Motor neuron (in vitro differentiated cells): ENCODE measurements at regions not wholly inside any gene's neighbourhood (a gene's known extent, or its start where the extent isn't known, plus 50 kb on each side); places are given as distances from the start of the nearest gene placed in this dataset.

ENCODE experiments used
- ATAC-seq, 8 experiments: fragments of 200-7000 bp; cut with Tn5 transposase; replicated peaks in 6 of 8; 2 replicates each; pipeline ENCODE4 v1.8.0; 2021; ENCODE audit warnings: mild to moderate bottlenecking in 8 of 8, moderate library complexity in 8 of 8
- H3K27ac ChIP-seq, 2 donors: fragments of 250-450 bp; sonication (Bioruptor Pico); 2 replicates each; pipeline ENCODE4 v1.9.0; 2021; ENCODE audit warnings: antibody characterized with exemption in 2 of 2, mild to moderate bottlenecking in 2 of 2, moderate library complexity in 1 of 2
- H3K4me1 ChIP-seq, 2 donors: fragments of 250-450 bp; sonication (Bioruptor Pico); replicated peaks in 1 of 2; 2 replicates each; pipeline ENCODE4 v1.6.1; 2021; ENCODE audit warnings: antibody characterized with exemption in 2 of 2, mild to moderate bottlenecking in 2 of 2, moderate library complexity in 1 of 2
- H3K4me3 ChIP-seq, 5 donors: fragments of 250-450 bp; sonication (Bioruptor Pico); 2 replicates each; pipeline ENCODE4 v1.9.0; 2021; ENCODE audit warnings: antibody characterized with exemption in 5 of 5, mild to moderate bottlenecking in 5 of 5, moderate library complexity in 4 of 5
- WGBS, 10 experiments: fragments of 450-650 bp; shearing (Covaris generic); methylation state at CpG; one replicate each; pipeline ENCODE4 v1.0.0; 2022; 5-methylcytosine and 5-hydroxymethylcytosine counted together
- in situ Hi-C, 9 experiments: fragments of 400-800 bp; cut with MboI; loops; one replicate each; pipeline ENCODE4 v1.15.0; 2021; ENCODE audit warnings: low sequenced_read_pairs in 9 of 9, low pct_unique_long_range_greater_than_20kb in 2 of 9; ENCODE audit not compliant: unreplicated experiment in 9 of 9

GRCh38 chr5:67292201-67292940 lies 95.8 kb upstream of the CD180 start:
- Histone ChIP-seq H3K27ac (no peak overlapping the region), H3K4me3 (no peak overlapping the region), H3K4me1 (peaks cover 5 to 10% of the 10 kb centered on the region in 2 donors)
- 57 to 100% (median 89%) methylated on average over 1 to 4 of the region's 4 CpGs; no CpG with 5 or more reads in 3 of the 10 experiments for WGBS, 10 experiments
- peak in 3 of 8 experiments; percentile 9 to 25 (median 21) for ATAC-seq
- in situ Hi-C loops, result no loop called here

GRCh38 chr5:67291671-67292070 lies 95.1 kb upstream of the CD180 start:
- in situ Hi-C loops, result no loop called here
- no peak overlapping the region for H3K27ac ChIP-seq
- no peak overlapping the region for H3K4me3 ChIP-seq
- WGBS, 10 experiments, result 83 to 100% (median 100%) methylated on average over 1 to 6 of the region's 7 CpGs; no CpG with 5 or more reads in 1 of the 10 experiments
- H3K4me1 ChIP-seq, result peaks cover 5 to 13% of the 10 kb centered on the region in 2 donors
- peak in 1 of 8 experiments; percentile 25 for ATAC-seq

- in situ Hi-C loops, result no loop called here
- no peak overlapping the region for H3K4me3 ChIP-seq
- H3K4me1 ChIP-seq, result peaks cover 5 to 13% of the 10 kb centered on the region in 2 donors
- no peak overlapping the region for H3K27ac ChIP-seq
- 71 to 100% (median 92%) methylated on average over 1 to 4 of the region's 4 CpGs; no CpG with 5 or more reads in 1 of the 10 experiments for WGBS, 10 experiments
- ATAC-seq, result no peak
Measured at GRCh38 chr5:67291066-67291465, 94.5 kb upstream of the CD180 start.

GRCh38 chr5:67290655-67291054 lies 94.1 kb upstream of the CD180 start:
- 50 to 100% (median 91%) methylated on average over 2 to 3 of the region's 3 CpGs; no CpG with 5 or more reads in 2 of the 10 experiments for WGBS, 10 experiments
- ATAC-seq, result no peak
- no peak overlapping the region for H3K27ac ChIP-seq
- H3K4me1 ChIP-seq, result peaks cover 5 to 13% of the 10 kb centered on the region in 2 donors
- in situ Hi-C loops, result no loop called here
- no peak overlapping the region for H3K4me3 ChIP-seq

GRCh38 chr5:67289763-67290521 lies 93.3 kb upstream of the CD180 start:
- Histone ChIP-seq H3K4me1 (peaks cover 5 to 13% of the 10 kb centered on the region in 2 donors), H3K4me3 (no peak overlapping the region), H3K27ac (no peak overlapping the region)
- in situ Hi-C loops, result no loop called here
- WGBS, 10 experiments, result 20 to 100% (median 64%) methylated on average over 1 to 3 of the region's 4 CpGs; no CpG with 5 or more reads in 1 of the 10 experiments
- ATAC-seq, result no peak

- no peak overlapping the region for H3K27ac ChIP-seq
- whole genome bisulfite sequencing, 10 experiments, result 6 to 100% (median 57%) methylated on average over 1 to 3 of the region's 3 CpGs; no CpG with 5 or more reads in 1 of the 10 experiments
- in situ Hi-C loops, result no loop called here
- peak; percentile 85 to 98 (median 96) for ATAC-seq
- H3K4me1 ChIP-seq, result peaks cover 5 to 13% of the 10 kb centered on the region in 2 donors
- H3K4me3 ChIP-seq, result no peak overlapping the region
Measured at GRCh38 chr5:67287510-67288268, 91.1 kb upstream of the CD180 start.

GRCh38 chr5:67286006-67286405 lies 89.4 kb upstream of the CD180 start:
- ATAC-seq, result no peak
- Histone ChIP-seq H3K4me3 (no peak overlapping the region), H3K4me1 (peaks cover 5 to 13% of the 10 kb centered on the region in 2 donors), H3K27ac (no peak overlapping the region)
- in situ Hi-C loops, result no loop called here
- 85 to 100% (median 93%) methylated on average over 2 to 4 of the region's 4 CpGs; no CpG with 5 or more reads in 2 of the 10 experiments for WGBS, 10 experiments

GRCh38 chr5:67283988-67284487 lies 87.4 kb upstream of the CD180 start:
- in situ Hi-C loops, result no loop called here

GRCh38 chr5:67283275-67283987 lies 86.8 kb upstream of the CD180 start:
- no peak overlapping the region for H3K4me3 ChIP-seq
- H3K27ac ChIP-seq, result no peak overlapping the region
- in situ Hi-C loops, result no loop called here
- WGBS, 10 experiments, result 59 to 100% (median 85%) methylated on average over 1 to 6 of the region's 7 CpGs
- peaks cover 5 to 13% of the 10 kb centered on the region in 2 donors for H3K4me1 ChIP-seq
- peak in 5 of 8 experiments; percentile 5 to 49 (median 18) for ATAC-seq

More at GRCh38 chr5:67283988-67284487, 87.4 kb upstream of the CD180 start:
- ATAC-seq, result peak in 2 of 8 experiments; percentile 14 to 54
- Histone ChIP-seq H3K4me3 (no peak overlapping the region), H3K4me1 (peaks cover 5 to 13% of the 10 kb centered on the region in 2 donors), H3K27ac (no peak overlapping the region)
- WGBS, 10 experiments, result 69 to 100% (median 84%) methylated on average over 1 to 4 of the region's 4 CpGs; no CpG with 5 or more reads in 2 of the 10 experiments

GRCh38 chr5:67281874-67282273 lies 85.3 kb upstream of the CD180 start:
- WGBS, 10 experiments, result 44 to 100% (median 76%) methylated on average over 1 to 2 of the region's 2 CpGs; no CpG with 5 or more reads in 2 of the 10 experiments
- ATAC-seq, result no peak
- no peak overlapping the region for H3K4me3 ChIP-seq

GRCh38 chr5:67273689-67274356 lies 77.2 kb upstream of the CD180 start:
- Histone ChIP-seq H3K4me1 (peaks cover 4 to 5% of the 10 kb centered on the region in 2 donors), H3K4me3 (no peak overlapping the region), H3K27ac (no peak overlapping the region)
- peak in 4 of 8 experiments; percentile 36 to 85 (median 67) for ATAC-seq
- in situ Hi-C loops, result no loop called here
- WGBS, 10 experiments, result 17 to 91% (median 67%) methylated on average over 2 to 5 of the region's 9 CpGs; no CpG with 5 or more reads in 3 of the 10 experiments

More at GRCh38 chr5:67281874-67282273, 85.3 kb upstream of the CD180 start:
- in situ Hi-C loops, result no loop called here
- Histone ChIP-seq H3K27ac (no peak overlapping the region), H3K4me1 (no peaks in the 10 kb centered on the region)
